Endothelial cell of umbilical vein (primary cell): ENCODE measurements at regions not wholly inside any gene's neighbourhood (a gene's known extent, or its start where the extent isn't known, plus 50 kb on each side); places are given as distances from the start of the nearest gene placed in this dataset.

Experiments used
- EZH2 ChIP-seq: IDR thresholded peaks from 2 replicates; pipeline ENCODE4 v1.6.1; 2012; ENCODE audit warnings: borderline replicate concordance, low read depth, mild to moderate bottlenecking, moderate library complexity, low read length, inconsistent platforms; ENCODE audit not compliant: severe bottlenecking
- POLR2A ChIP-seq: IDR thresholded peaks from 2 replicates; pipeline ENCODE4 v1.6.1; 2012; ENCODE audit warnings: low read depth, mild to moderate bottlenecking, control low read depth, low read length
- TF ChIP-seq, protein P1 (sequence below), 2 donors: IDR thresholded peaks; 1 replicate in 1 of 2; 2 replicates in 1 of 2; pipeline ENCODE4 v1.5.1; 2011; ENCODE audit warnings: low read length in 2 of 2, mild to moderate bottlenecking in 2 of 2, moderate library complexity in 2 of 2, control low read depth in 1 of 2, inconsistent platforms in 1 of 2, low read depth in 1 of 2; ENCODE audit not compliant: insufficient read depth in 1 of 2; ENCODE audit errors: extremely low read depth in 1 of 2

- TF ChIP-seq, protein P1, sequence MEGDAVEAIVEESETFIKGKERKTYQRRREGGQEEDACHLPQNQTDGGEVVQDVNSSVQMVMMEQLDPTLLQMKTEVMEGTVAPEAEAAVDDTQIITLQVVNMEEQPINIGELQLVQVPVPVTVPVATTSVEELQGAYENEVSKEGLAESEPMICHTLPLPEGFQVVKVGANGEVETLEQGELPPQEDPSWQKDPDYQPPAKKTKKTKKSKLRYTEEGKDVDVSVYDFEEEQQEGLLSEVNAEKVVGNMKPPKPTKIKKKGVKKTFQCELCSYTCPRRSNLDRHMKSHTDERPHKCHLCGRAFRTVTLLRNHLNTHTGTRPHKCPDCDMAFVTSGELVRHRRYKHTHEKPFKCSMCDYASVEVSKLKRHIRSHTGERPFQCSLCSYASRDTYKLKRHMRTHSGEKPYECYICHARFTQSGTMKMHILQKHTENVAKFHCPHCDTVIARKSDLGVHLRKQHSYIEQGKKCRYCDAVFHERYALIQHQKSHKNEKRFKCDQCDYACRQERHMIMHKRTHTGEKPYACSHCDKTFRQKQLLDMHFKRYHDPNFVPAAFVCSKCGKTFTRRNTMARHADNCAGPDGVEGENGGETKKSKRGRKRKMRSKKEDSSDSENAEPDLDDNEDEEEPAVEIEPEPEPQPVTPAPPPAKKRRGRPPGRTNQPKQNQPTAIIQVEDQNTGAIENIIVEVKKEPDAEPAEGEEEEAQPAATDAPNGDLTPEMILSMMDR (IDR thresholded peaks at IDR 0.05; ENCODE audit: extremely low read depth in 1 of 2, insufficient read depth in 1 of 2, low read depth in 1 of 2, low read length in 2 of 2), result no peak
- TF ChIP-seq EZH2 (no peak), POLR2A (no peak)
Observed at GRCh38 chr5:176174345-176175025, 63.7 kb upstream of the SIMC1 start.
